B cell (primary cell): ENCODE measurements at regions not wholly inside any gene's neighbourhood (a gene's known extent, or its start where the extent isn't known, plus 50 kb on each side); places are given as distances from the start of the nearest gene placed in this dataset.

ENCODE experiments used
- ATAC-seq: fragments of 200-7000 bp; cut with Tn5 transposase; one replicate; pipeline ENCODE4 v1.10.0; 2021; ENCODE audit warnings: low read depth, mild to moderate bottlenecking, moderate number of reproducible peaks, moderate library complexity
- CTCF ChIA-PET: fragments of 350-600 bp; sonication (Branson Sonifier 250); formaldehyde crosslinking; loops from one replicate; lab custom pipeline; 2021; ENCODE audit warnings: antibody characterized with exemption, inconsistent platforms; lab: Charles Lee
- POLR2A ChIA-PET: fragments of 350-600 bp; sonication (Branson Sonifier 250); formaldehyde crosslinking; loops from one replicate; lab custom pipeline; 2021; ENCODE audit warnings: antibody characterized with exemption; lab: Charles Lee
- DNase-seq: peaks from one replicate; pipeline ENCODE4 v3.0.0; 2013
- H2AFZ ChIP-seq: 2 replicates; pipeline ENCODE4 v1.6.1; 2012; ENCODE audit warnings: mild to moderate bottlenecking, low read depth, low read length; ENCODE audit not compliant: insufficient read depth, poor library complexity, severe bottlenecking
- H3K27ac ChIP-seq, 2 donors: 1 replicate in 1 of 2; 2 replicates in 1 of 2; pipeline ENCODE4 v1.5.1; 2012 to 2013; ENCODE audit warnings: low read length in 2 of 2, mild to moderate bottlenecking in 2 of 2, moderate library complexity in 1 of 2
- H3K27me3 ChIP-seq, 4 experiments: fragments of 200-600 bp in 1 of 4; sonication (generic) in 1 of 4; replicated peaks in 1 of 4; 1 replicate in 2 of 4; 2 replicates in 2 of 4; pipeline versions ENCODE4 v1.6.1 to v1.7.0; 2013 to 2016; ENCODE audit warnings: low read length in 3 of 4, mild to moderate bottlenecking in 2 of 4, mixed read lengths in 1 of 4, moderate library complexity in 1 of 4; ENCODE audit not compliant: insufficient read depth in 4 of 4, control insufficient read depth in 3 of 4; ENCODE audit errors: control extremely low read depth in 1 of 4
- H3K36me3 ChIP-seq, 2 experiments: replicated peaks in 1 of 2; 1 replicate in 1 of 2; 2 replicates in 1 of 2; pipeline versions ENCODE4 v1.6.1 to v1.7.1; 2013; ENCODE audit warnings: low read length in 1 of 2; ENCODE audit not compliant: insufficient read depth in 2 of 2, control insufficient read depth in 1 of 2; ENCODE audit errors: control extremely low read depth in 1 of 2, extremely low read depth in 1 of 2
- H3K4me1 ChIP-seq, 2 donors: fragments of 200-600 bp in 1 of 2; sonication (generic) in 1 of 2; 1 replicate in 1 of 2; 2 replicates in 1 of 2; pipeline versions ENCODE4 v1.5.1 to v1.6.1; 2013 to 2017; ENCODE audit warnings: low read length in 2 of 2; ENCODE audit not compliant: control insufficient read depth in 2 of 2, insufficient read depth in 2 of 2
- H3K4me2 ChIP-seq: replicated peaks from 2 replicates; pipeline ENCODE3; 2012; ENCODE audit warnings: mild to moderate bottlenecking, low read depth, low read length; ENCODE audit not compliant: poor library complexity, severe bottlenecking
- H3K4me3 ChIP-seq, 5 experiments: fragments of 200-600 bp in 1 of 5; sonication (generic) in 1 of 5; 1 replicate in 3 of 5; 2 replicates in 2 of 5; pipeline versions ENCODE4 v1.5.1 to v1.7.0; 2011 to 2016; ENCODE audit warnings: low read length in 4 of 5, mild to moderate bottlenecking in 4 of 5, low read depth in 2 of 5, control low read depth in 1 of 5, moderate library complexity in 1 of 5; ENCODE audit not compliant: insufficient read depth in 1 of 5; ENCODE audit errors: control extremely low read depth in 1 of 5, extremely low read depth in 1 of 5
- H3K79me2 ChIP-seq: fragments of 200-600 bp; sonication (generic); one replicate; pipeline ENCODE4 v1.6.0; 2016; ENCODE audit warnings: low read length; ENCODE audit not compliant: control insufficient read depth, insufficient read depth
- H3K9ac ChIP-seq: fragments of 200-600 bp; sonication (generic); 2 replicates; pipeline ENCODE4 v1.6.1; 2017; ENCODE audit warnings: mild to moderate bottlenecking, low read length, moderate library complexity
- H3K9me3 ChIP-seq, 3 donors: one replicate each; pipeline versions ENCODE4 v1.6.1 to v1.7.1; 2013; ENCODE audit warnings: low read length in 2 of 3; ENCODE audit not compliant: control insufficient read depth in 2 of 3, insufficient read depth in 1 of 3; ENCODE audit errors: control extremely low read depth in 1 of 3
- H4K20me1 ChIP-seq: 2 replicates; pipeline ENCODE4 v1.6.0; 2012; ENCODE audit warnings: mild to moderate bottlenecking, low read length; ENCODE audit not compliant: insufficient read depth, control insufficient read depth, poor library complexity, severe bottlenecking
- H3K27ac Mint-ChIP-seq: one replicate; pipeline ENCODE4 v1.8.0; 2021; ENCODE audit warnings: mixed read lengths
- H3K27me3 Mint-ChIP-seq: one replicate; pipeline ENCODE4 v1.8.0; 2021; ENCODE audit warnings: mixed read lengths
- H3K4me1 Mint-ChIP-seq: one replicate; pipeline ENCODE4 v1.8.0; 2021; ENCODE audit warnings: mixed read lengths
- H3K4me3 Mint-ChIP-seq: one replicate; pipeline ENCODE4 v1.8.0; 2021; ENCODE audit warnings: mixed read lengths
- H3K9me3 Mint-ChIP-seq: one replicate; pipeline ENCODE4 v1.8.0; 2022; ENCODE audit warnings: mixed read lengths; ENCODE audit not compliant: insufficient read depth
- CTCF ChIP-seq: fragments of 200-600 bp; IDR thresholded peaks from one replicate; pipeline ENCODE4 v1.8.0; 2022; ENCODE audit warnings: antibody characterized with exemption, mild to moderate bottlenecking
- EZH2 ChIP-seq: IDR thresholded peaks from 2 replicates; pipeline ENCODE4 v1.6.1; 2012; ENCODE audit warnings: borderline replicate concordance, low read depth, mild to moderate bottlenecking, moderate library complexity, low read length; ENCODE audit not compliant: insufficient read depth, poor library complexity, severe bottlenecking
- WGBS: methylation state at CpG from one replicate; pipeline ENCODE4 v1.1.5; 2013; ENCODE audit warnings: missing lambda C conversion rate; ENCODE audit not compliant: insufficient coverage; 5-methylcytosine and 5-hydroxymethylcytosine counted together
- intact Hi-C: fragments of 100-400 bp; cut with micrococcal nuclease; formaldehyde crosslinking; loops from one replicate; pipeline ENCODE4 v1.10.0; 2022

- no peak for DNase-seq
- H4K20me1 ChIP-seq = no peaks in the 10 kb centered on the region
- POLR2A ChIA-PET = no interaction called here
- H3K4me1 ChIP-seq = no peaks in the 10 kb centered on the region
- no peaks in the 10 kb centered on the region for H3K79me2 ChIP-seq
- ATAC-seq = no peak
- TF ChIP-seq CTCF (no peak), EZH2 (no peak)
- no CpG with 5 or more reads among the region's 1 CpG for WGBS
- H3K4me1 Mint-ChIP-seq = no peaks in the 10 kb centered on the region
- H3K4me3 Mint-ChIP-seq = no peak overlapping the region
- H3K9me3 ChIP-seq = peaks cover 0 to 2% (median 2%) of the 10 kb centered on the region in 3 donors
- H3K27me3 Mint-ChIP-seq = peaks cover 5% of the 10 kb centered on the region
- H3K4me2 ChIP-seq = no peak overlapping the region
- no peaks in the 10 kb centered on the region for H3K36me3 ChIP-seq
- no peak overlapping the region for H3K27ac Mint-ChIP-seq
- H3K27me3 ChIP-seq = peaks cover 0 to 2% (median 0%) of the 10 kb centered on the region in 4 experiments
- CTCF ChIA-PET = no interaction called here
- no peak overlapping the region for H3K4me3 ChIP-seq
- no peak overlapping the region for H2AFZ ChIP-seq
- H3K9ac ChIP-seq = no peak overlapping the region
- H3K9me3 Mint-ChIP-seq = peaks cover 4% of the 10 kb centered on the region
- no peak overlapping the region for H3K27ac ChIP-seq
- intact Hi-C loops = no loop called here
Measured at GRCh38 chr13:32914686-32915085, 101.5 kb upstream of the KL start.

- Histone ChIP-seq H3K4me3 (no peak overlapping the region), H3K9ac (no peak overlapping the region), H3K79me2 (no peaks in the 10 kb centered on the region), H3K27ac (no peak overlapping the region), H3K36me3 (no peaks in the 10 kb centered on the region), H3K4me2 (no peak overlapping the region), H3K4me1 (no peaks in the 10 kb centered on the region), H3K27me3 (peaks cover 0 to 2% (median 0%) of the 10 kb centered on the region in 4 experiments), H2AFZ (no peak overlapping the region), H4K20me1 (no peaks in the 10 kb centered on the region), H3K9me3 (peaks cover 0 to 2% (median 2%) of the 10 kb centered on the region in 3 donors)
- ChIA-PET POLR2A (no interaction called here), CTCF (no interaction called here)
- Mint-ChIP-seq H3K4me3 (no peak overlapping the region), H3K27ac (no peak overlapping the region), H3K9me3 (peaks cover 4% of the 10 kb centered on the region), H3K4me1 (no peaks in the 10 kb centered on the region), H3K27me3 (peaks cover 6% of the 10 kb centered on the region)
- ATAC-seq (no peak), DNase-seq (no peak)
- intact Hi-C loops = no loop called here
- no CpG with 5 or more reads among the region's 2 CpGs for WGBS
- TF ChIP-seq CTCF (no peak), EZH2 (no peak)
Measured at GRCh38 chr13:32917504-32917903, 98.7 kb upstream of the KL start.
